HG03457 (cell line): ENCODE measurements at regions not wholly inside any gene's neighbourhood (a gene's known extent, or its start where the extent isn't known, plus 50 kb on each side); places are given as distances from the start of the nearest gene placed in this dataset.
"Not testable (repeated sequence)": the region's sequence is repeated elsewhere in the genome, so short reads cannot be mapped to it uniquely, and the experiment has no call there.

Source experiments
- ATAC-seq: cut with Tn5 transposase; IDR thresholded peaks from one replicate; pipeline ENCODE4 v1.9.1; 2021; ENCODE audit warnings: moderate number of reproducible peaks; ENCODE audit not compliant: unreplicated experiment

GRCh38 chr4:160286051-160286450 is 1183.2 kb downstream of the RAPGEF2 start:
- ATAC-seq, result no peak

DNA sequence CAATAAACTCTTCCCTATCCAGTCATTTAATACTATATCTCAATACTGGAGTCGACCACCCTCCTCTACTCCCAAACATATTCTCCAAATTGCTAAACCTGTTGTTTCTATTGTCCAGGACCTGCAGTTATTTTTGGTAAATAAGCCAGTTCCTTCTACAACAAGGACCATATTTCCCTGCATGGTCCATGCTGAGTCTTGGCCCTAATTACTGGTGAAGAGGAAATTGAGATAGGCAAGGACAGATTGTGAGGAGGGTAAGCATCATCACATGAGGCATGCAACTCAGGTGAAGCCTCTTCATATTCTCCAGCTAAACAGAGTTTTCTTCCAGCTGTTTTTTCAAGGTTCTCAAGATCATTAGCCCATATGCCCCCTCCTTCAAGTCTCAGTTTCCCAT is 1193.6 kb downstream of the RAPGEF2 start:
- no peak for ATAC-seq

DNA sequence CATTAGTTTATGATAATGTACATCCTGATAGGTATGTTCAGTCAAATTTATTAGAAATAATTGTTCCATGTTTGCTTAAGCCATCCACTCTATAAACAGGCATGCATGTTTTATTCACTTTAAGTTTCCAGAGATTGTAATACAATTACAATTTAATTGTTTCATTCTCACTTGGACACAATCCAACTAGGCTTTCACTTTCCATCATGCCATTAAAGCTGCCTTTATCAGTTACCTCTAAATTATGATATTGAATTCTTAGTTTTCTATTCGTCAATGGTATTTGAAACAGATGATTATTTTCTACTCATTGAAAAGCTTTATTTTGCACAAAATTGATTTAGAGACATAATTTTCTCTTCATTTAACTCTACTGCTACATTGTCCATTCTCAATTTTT is 1196.3 kb downstream of the RAPGEF2 start:
- ATAC-seq, result no peak

- ATAC-seq, result no peak
Observed at GRCh38 chr4:160299608-160300007, 1196.7 kb downstream of the RAPGEF2 start.

- ATAC-seq, result no peak
Observed at GRCh38 chr4:160316036-160316435, 1213.2 kb downstream of the RAPGEF2 start.

DNA sequence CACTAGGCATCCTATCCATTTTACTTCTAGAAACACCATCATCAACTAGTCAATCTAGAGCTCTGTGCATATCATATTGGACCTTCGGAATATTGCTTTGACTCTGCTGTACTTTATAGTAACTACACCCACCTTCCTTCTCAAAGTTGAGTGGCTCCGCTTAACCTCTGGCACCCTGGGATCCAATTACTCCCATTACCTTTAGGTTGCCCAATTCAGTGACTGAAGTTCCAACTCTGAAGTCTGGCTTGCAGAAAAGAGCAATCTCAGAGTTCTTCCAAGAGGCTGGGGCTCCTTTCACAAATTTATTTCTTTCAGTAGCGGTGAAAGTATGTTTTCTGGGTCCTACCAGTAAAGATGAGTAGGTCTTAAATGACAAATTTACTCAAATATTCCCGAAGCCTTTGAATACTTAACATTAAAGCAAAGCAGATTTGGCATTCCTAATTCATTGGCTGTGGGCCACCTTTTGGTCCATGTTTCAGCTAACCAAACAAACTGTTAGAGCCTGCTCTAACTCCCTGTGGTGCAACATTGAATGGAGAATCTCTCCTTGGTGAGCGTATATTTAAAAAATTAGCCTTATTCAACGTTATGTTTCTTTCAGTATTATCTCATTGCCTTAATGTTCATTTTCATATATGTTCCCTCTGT is 1215.8 kb downstream of the RAPGEF2 start:
- no peak for ATAC-seq

DNA sequence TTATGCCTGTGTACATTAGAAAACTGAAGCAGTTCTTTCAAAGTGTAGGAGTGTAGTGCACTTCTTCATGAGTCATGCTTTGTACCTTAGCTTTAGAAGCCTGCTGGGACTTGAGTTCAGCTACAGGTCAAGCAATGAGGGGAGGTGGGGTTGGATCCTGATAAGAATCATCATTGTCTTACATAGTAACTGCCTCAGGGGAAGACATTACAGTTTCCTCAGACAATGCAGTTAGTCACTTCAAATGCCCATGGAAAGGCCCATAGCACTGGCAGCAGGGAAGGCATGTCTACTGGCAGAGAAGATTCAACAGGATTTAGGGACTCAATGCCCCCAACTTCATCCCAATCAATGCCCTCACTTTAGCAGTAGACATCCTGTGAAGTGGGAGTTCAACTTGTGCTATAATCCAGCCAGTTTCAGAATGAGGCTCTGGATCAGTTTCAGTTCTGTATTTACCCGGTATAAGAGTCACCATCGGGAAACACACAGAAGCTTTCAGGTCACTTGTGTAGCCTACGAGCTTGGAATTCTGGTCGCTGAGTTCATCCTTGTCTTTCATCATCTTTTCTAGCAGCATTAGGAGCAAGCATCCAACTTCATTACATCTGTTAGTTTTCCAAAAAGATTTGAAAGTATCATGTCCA is 1216.5 kb downstream of the RAPGEF2 start:
- ATAC-seq, result no peak

DNA sequence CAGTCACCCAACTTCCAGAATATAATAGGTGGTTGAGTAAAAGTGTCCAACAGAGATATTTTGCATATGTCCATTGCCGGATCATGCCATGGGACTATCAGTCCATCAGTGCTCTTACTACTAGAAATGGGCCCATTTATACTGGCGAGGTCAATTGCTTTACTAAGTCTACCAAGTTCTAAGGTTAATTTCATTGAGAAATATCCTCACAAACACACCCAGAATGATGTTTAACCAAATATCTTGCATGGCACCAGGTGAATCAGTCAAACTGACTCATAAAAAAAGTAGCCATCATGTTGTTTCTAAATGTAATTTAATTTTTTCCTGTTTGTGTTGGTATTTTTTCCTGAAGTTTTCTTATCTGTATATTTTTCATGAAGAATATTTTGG is 1217.0 kb downstream of the RAPGEF2 start:
- ATAC-seq, result no peak

- ATAC-seq, result no peak
Observed at GRCh38 chr4:160326110-160326509, 1223.2 kb downstream of the RAPGEF2 start.

- ATAC-seq, result no peak
Observed at GRCh38 chr4:160347197-160347596, 1244.3 kb downstream of the RAPGEF2 start.

- no peak for ATAC-seq
Observed at GRCh38 chr4:160350944-160351343, 1248.1 kb downstream of the RAPGEF2 start.

- ATAC-seq, result no peak
Observed at GRCh38 chr4:160352637-160353036, 1249.8 kb downstream of the RAPGEF2 start.

DNA sequence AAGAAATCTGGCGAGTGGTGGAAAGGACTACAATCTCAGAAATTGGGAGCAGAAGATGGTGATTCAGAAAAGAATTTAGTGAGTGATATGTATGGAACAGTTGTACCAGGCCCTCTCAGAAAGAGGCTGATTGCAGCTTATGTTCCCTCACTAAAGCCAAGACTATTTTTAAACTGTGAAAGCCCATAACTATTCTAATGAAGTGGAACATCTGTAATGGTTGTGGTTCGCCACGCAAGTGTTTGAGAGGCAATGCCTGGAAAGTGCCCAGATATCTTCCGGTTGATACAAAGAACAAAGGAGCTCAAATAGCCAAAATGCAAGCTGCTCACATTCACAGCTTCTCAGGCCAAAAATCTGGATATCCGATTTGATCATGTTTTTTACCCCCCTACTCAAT is 1250.7 kb downstream of the RAPGEF2 start:
- no peak for ATAC-seq

DNA sequence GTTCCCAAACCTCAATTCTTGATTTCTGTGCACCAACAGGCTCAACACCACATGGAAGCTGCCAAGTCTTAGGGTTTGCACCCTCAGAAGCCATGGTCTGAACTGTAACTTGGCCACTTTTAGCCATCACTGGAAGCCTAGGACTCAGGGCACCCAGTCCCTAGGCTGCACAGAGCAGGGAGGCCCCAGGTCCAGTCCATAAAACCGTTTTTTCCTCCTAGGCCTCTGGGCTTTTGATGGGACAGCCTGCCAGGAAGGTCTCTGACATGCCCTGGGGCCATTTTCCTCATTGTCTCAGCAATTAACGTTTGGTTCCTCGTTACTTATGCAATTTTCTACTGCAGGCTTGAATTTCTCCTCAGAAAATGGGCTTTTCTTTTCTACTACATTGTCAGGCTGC is 1259.6 kb downstream of the RAPGEF2 start:
- no peak for ATAC-seq

GRCh38 chr4:160364217-160364616 is 1261.3 kb downstream of the RAPGEF2 start:
- ATAC-seq, result no peak

DNA sequence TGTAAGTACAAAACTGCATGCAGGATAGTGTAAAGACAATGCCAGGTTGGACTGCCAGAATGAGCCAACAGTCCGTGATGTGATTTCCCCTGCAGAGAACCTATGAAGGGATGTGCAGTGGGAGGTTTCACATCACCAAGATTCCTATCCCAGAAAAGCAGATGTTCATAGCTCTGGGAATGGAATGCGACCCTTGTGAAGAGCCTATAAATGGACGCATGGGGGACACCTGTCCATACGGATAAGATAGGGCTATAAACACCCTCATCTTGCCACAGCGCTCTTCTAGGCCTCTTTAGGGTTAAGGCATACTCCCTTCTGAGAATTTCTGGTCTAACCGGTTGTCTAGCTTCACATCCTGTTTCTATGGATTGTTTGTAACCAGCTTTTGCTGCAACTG is 1261.8 kb downstream of the RAPGEF2 start:
- ATAC-seq, result not testable (repeated sequence)

GRCh38 chr4:160365383-160365782 is 1262.5 kb downstream of the RAPGEF2 start:
- ATAC-seq, result not testable (repeated sequence)

DNA sequence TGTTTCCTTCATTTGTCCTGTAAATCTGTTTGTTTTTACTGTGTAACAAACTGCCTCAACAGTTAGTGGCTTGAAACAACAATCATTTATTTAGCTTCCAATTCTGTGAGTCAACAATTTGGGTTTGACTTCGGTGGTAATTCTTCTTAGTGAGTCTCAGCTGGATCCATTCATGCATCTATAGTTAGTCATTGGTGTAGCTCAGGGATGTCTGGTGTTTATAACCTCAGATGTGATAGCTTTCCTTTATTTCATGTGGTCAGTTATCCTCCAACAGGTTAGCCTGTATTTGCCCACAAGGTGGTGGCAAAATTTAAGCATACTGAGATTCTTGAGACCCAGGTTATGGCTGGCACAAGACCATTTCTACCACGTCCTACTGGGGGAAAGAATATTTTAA is 1267.2 kb downstream of the RAPGEF2 start:
- ATAC-seq, result no peak

- no peak for ATAC-seq
Observed at GRCh38 chr4:160371446-160371845, 1268.6 kb downstream of the RAPGEF2 start.

DNA sequence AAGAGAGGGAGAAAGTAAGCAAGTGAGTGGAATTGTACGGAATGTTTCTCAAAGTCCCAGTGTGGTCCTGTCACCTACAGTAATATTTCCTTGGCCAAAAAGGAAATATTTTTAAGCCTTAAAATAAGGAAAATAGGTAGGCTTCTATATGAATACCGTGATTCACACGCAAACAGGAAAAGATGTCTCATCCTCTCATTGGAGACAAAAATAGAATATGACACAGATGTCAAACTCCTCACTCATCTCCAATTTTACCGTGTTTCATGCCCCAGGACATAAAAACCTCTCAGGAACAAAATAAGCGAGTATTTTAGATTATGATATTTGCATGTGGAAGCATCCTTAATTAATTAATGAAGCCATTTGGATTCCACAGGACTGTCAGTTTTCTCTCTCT is 1269.5 kb downstream of the RAPGEF2 start:
- no peak for ATAC-seq

DNA sequence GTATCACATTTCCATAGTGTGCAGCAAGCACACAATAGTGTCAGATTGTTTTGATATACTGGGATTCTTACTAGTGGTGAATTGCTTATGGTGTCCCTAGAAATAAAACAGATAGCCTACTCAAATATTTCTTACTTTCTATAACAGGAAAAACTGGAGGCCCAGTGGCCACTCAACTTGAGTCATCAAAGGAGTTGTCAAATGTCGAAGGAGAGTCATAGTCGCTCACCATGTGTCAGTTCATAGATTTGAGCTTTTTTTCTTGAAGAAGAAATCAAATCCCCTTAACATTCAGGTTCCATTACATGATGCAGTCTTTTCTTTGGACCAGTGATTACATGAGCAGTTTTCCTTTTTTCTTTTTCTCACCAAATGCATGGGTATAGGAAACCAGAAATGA is 1271.0 kb downstream of the RAPGEF2 start:
- ATAC-seq, result no peak

DNA sequence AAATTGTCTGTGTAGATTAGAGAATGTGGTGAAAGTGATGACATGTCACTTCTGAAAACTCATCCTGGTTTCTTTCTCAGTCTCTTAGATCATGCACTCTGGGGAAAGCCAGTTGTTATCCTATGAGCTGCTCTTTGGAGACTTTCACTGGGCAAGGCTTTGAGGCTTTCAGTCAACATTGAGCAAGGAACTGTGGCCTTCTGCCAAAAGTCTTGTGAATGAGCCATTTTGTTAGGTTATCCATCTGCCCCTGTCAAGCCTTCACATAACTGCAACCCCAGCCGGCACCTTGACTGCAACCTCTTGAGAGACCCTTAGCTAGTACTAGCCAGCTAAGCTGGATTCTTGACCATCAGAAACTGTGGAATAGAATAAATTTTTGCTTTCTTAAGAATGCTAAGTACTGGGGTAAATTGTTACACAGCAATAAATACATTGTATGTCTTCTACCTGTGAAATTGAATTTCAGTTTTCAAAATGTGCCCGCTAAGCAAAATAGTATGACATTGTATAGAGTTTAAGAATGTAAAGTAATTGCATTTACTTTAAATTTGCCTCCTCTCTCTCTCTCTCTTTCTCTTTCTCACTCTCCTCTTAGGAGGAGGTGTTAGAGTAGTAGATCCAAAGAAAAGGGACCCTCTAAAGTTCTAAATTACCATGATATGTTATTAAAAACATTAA is 1273.0 kb downstream of the RAPGEF2 start:
- no peak for ATAC-seq
